Ovary (tissue), 7 donors: ENCODE measurements at regions not wholly inside any gene's neighbourhood (a gene's known extent, or its start where the extent isn't known, plus 50 kb on each side); places are given as distances from the start of the nearest gene placed in this dataset.
A peak's percentile ranks its signal among the peaks of the same experiment; 100 is the strongest.

Source experiments
- DNase-seq, 5 donors: peaks; one replicate each; pipeline ENCODE4 v3.0.0-alpha.2; 2019 to 2020
- H3K27ac ChIP-seq, 2 donors: fragments of 200-600 bp; one replicate each; pipeline versions ENCODE4 v1.5.1 to v1.8.0; 2019 to 2022
- H3K27me3 ChIP-seq: fragments of 200-600 bp; one replicate; pipeline ENCODE4 v1.8.0; 2022
- H3K36me3 ChIP-seq: fragments of 200-600 bp; sonication (generic); one replicate; pipeline ENCODE4 v1.5.1; 2019
- H3K4me1 ChIP-seq: one replicate; pipeline ENCODE4 v1.8.1; 2013; ENCODE audit warnings: mild to moderate bottlenecking, moderate library complexity; ENCODE audit not compliant: insufficient read depth
- H3K4me3 ChIP-seq: fragments of 200-600 bp; sonication (generic); one replicate; pipeline ENCODE4 v1.5.1; 2017
- H3K9me3 ChIP-seq, 2 donors: fragments of 200-600 bp in 1 of 2; sonication (generic) in 1 of 2; one replicate each; pipeline versions ENCODE4 v1.5.1 to v1.8.1; 2013 to 2019; ENCODE audit warnings: mild to moderate bottlenecking in 1 of 2, moderate library complexity in 1 of 2
- CTCF ChIP-seq, 3 donors: fragments of 450-650 bp in 2 of 3; fragments of 200-600 bp in 1 of 3; IDR thresholded peaks; one replicate each; pipeline versions ENCODE4 v1.5.1 to v1.8.0; 2016 to 2022; ENCODE audit warnings: antibody characterized with exemption in 3 of 3, mild to moderate bottlenecking in 1 of 3
- EP300 ChIP-seq: sonication (generic); formaldehyde crosslinking; IDR thresholded peaks from one replicate; pipeline ENCODE4 v1.6.1; 2017; ENCODE audit warnings: antibody characterized with exemption
- POLR2A ChIP-seq: fragments of 450-650 bp; IDR thresholded peaks from one replicate; pipeline ENCODE4 v1.6.1; 2017; ENCODE audit warnings: antibody characterized with exemption, mild to moderate bottlenecking, moderate library complexity
- WGBS, 3 donors: extraction: QIAGEN DNeasy Blood & Tissue Kit in 1 of 3; methylation state at CpG; one replicate each; pipeline versions ENCODE4 v1.1.5 to v1.1.7; 2013 to 2017; 5-methylcytosine and 5-hydroxymethylcytosine counted together
- intact Hi-C, 4 donors: fragments of 100-400 bp; cut with DNase I; formaldehyde crosslinking; loops; one replicate each; pipeline versions ENCODE4 v1.11.0 to v1.15.1; 2022 to 2023
- donor health status: DM: no; HTN: no; CAD: no; lungs with moderate emphysema.
- donor health status: DM: no; HTN: no; CAD: no.
- donor health status: Bipolar disorder and iron deficiency.
- donor health status: DM: no; HTN: no; CAD: no.
- donor health status: DM: yes; HTN: yes; CAD: no.

GRCh38 chr3:152635389-152635788 lies 199.5 kb upstream of the P2RY1 start:
- intact Hi-C loops: no loop called here
- TF ChIP-seq CTCF (IDR thresholded peaks at IDR 0.05): no peak
- TF ChIP-seq POLR2A: no peak
- no peak for TF ChIP-seq EP300
- peaks cover 3% of the 10 kb centered on the region for H3K4me1 ChIP-seq
- no peaks in the 10 kb centered on the region for H3K27me3 ChIP-seq
- H3K36me3 ChIP-seq: no peaks in the 10 kb centered on the region
- H3K9me3 ChIP-seq: no peaks in the 10 kb centered on the region
- no peak for DNase-seq
- H3K4me3 ChIP-seq: no peak overlapping the region
- no peak overlapping the region for H3K27ac ChIP-seq

- WGBS, 3 donors: 95 to 96% (median 95%) methylated on average over 4 of the region's 4 CpGs
- intact Hi-C loops: no loop called here
- H3K4me1 ChIP-seq: peaks cover 3% of the 10 kb centered on the region
- H3K27me3 ChIP-seq: no peaks in the 10 kb centered on the region
- no peaks in the 10 kb centered on the region for H3K9me3 ChIP-seq
- DNase-seq: no peak
- no peaks in the 10 kb centered on the region for H3K36me3 ChIP-seq
- TF ChIP-seq EP300: no peak
- no peak for TF ChIP-seq CTCF (IDR thresholded peaks at IDR 0.05)
- no peak for TF ChIP-seq POLR2A
- no peak overlapping the region for H3K4me3 ChIP-seq
- no peak overlapping the region for H3K27ac ChIP-seq
Observed at GRCh38 chr3:152636651-152637050, 198.3 kb upstream of the P2RY1 start.

GRCh38 chr3:152638214-152638613 lies 196.7 kb upstream of the P2RY1 start:
- Histone ChIP-seq H3K9me3 (no peaks in the 10 kb centered on the region), H3K4me3 (no peak overlapping the region), H3K27me3 (no peaks in the 10 kb centered on the region), H3K36me3 (no peaks in the 10 kb centered on the region), H3K4me1 (peaks cover 4% of the 10 kb centered on the region), H3K27ac (peak overlapping the region in 1 of 2 donors; percentile 34)
- WGBS, 3 donors: 26 to 54% (median 32%) methylated on average over 4 of the region's 4 CpGs
- TF ChIP-seq POLR2A (no peak), CTCF (IDR thresholded peaks at IDR 0.05) (no peak), EP300 (no peak)
- DNase-seq: no peak
- intact Hi-C loops: no loop called here

- H3K27ac ChIP-seq: peak overlapping the region in 1 of 2 donors; percentile 34
- no peaks in the 10 kb centered on the region for H3K27me3 ChIP-seq
- WGBS, 3 donors: 7 to 14% (median 12%) methylated on average over 8 of the region's 8 CpGs
- H3K36me3 ChIP-seq: no peaks in the 10 kb centered on the region
- no peak for TF ChIP-seq POLR2A
- H3K4me1 ChIP-seq: peaks cover 4% of the 10 kb centered on the region
- H3K4me3 ChIP-seq: no peak overlapping the region
- peak; percentile 33 to 66 (median 45) for DNase-seq
- intact Hi-C loops: no loop called here
- H3K9me3 ChIP-seq: no peaks in the 10 kb centered on the region
Observed at GRCh38 chr3:152638707-152639450, 196.1 kb upstream of the P2RY1 start.

- intact Hi-C loops: no loop called here
- H3K4me3 ChIP-seq: no peak overlapping the region
- no peak for TF ChIP-seq EP300
- no peak for TF ChIP-seq POLR2A
- no peak for TF ChIP-seq CTCF (IDR thresholded peaks at IDR 0.05)
- no peak overlapping the region for H3K27ac ChIP-seq
- WGBS, 3 donors: 93 to 97% (median 95%) methylated on average over 1 of the region's 1 CpG
- no peaks in the 10 kb centered on the region for H3K36me3 ChIP-seq
- H3K9me3 ChIP-seq: no peaks in the 10 kb centered on the region
- peaks cover 4% of the 10 kb centered on the region for H3K4me1 ChIP-seq
- H3K27me3 ChIP-seq: no peaks in the 10 kb centered on the region
- DNase-seq: no peak
Observed at GRCh38 chr3:152641198-152641597, 193.7 kb upstream of the P2RY1 start.
